Spleen (tissue), 7 donors: ENCODE measurements at regions not wholly inside any gene's neighbourhood (a gene's known extent, or its start where the extent isn't known, plus 50 kb on each side); places are given as distances from the start of the nearest gene placed in this dataset.

Experiments
- POLR2AphosphoS5 ChIP-seq, 3 donors: sonication (generic); formaldehyde crosslinking; IDR thresholded peaks; one replicate each; pipeline ENCODE4 v1.5.1; 2017; ENCODE audit warnings: antibody characterized with exemption in 3 of 3
- TF ChIP-seq, protein P1 (sequence below), 11 experiments: fragments of 200-600 bp in 7 of 11; fragments of 450-650 bp in 4 of 11; sonication (generic) in 4 of 11; IDR thresholded peaks in 8 of 11; conservative IDR thresholded peaks in 3 of 11; 1 replicate in 7 of 11; 2 replicates in 4 of 11; pipeline versions ENCODE4 v1.4.0 to v1.8.0; 2016 to 2021; ENCODE audit warnings: antibody characterized with exemption in 11 of 11, inconsistent platforms in 4 of 11, mild to moderate bottlenecking in 1 of 11
- donor health status: DM: no; HTN: no; CAD: no; lungs with moderate emphysema.
- donor health status: DM: no; HTN: no; CAD: no.
- donor health status: DM: no; HTN: no; CAD: no.

DNA sequence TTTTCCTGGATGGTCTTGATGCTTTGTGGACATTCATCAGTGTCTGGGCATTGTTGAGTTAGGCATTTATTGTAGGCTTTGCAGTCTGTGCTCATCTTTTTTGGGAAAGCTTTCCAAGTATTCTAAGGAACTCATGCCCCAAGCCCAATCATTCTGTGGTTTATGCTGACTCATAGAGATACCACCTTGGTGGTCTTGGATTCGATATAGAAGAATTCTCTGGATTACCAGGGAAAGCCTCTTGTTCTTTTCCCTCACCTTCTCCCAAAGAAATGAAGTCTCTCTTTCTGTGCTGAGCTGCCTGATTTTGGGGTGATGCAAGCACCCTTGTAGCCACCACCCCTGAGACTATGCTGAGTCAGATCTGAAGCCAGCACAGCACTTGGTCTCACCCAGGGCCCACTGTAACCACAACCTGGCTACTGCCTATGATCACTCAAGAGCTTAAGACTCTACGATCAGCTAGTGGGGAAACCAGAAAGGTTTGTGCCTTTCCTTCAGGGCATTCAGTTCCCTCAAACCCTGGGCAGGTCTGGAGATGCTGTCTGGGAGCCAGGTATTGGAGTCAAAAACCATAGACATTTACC is 422.6 kb downstream of the NUF2 start:
- TF ChIP-seq, protein P1, sequence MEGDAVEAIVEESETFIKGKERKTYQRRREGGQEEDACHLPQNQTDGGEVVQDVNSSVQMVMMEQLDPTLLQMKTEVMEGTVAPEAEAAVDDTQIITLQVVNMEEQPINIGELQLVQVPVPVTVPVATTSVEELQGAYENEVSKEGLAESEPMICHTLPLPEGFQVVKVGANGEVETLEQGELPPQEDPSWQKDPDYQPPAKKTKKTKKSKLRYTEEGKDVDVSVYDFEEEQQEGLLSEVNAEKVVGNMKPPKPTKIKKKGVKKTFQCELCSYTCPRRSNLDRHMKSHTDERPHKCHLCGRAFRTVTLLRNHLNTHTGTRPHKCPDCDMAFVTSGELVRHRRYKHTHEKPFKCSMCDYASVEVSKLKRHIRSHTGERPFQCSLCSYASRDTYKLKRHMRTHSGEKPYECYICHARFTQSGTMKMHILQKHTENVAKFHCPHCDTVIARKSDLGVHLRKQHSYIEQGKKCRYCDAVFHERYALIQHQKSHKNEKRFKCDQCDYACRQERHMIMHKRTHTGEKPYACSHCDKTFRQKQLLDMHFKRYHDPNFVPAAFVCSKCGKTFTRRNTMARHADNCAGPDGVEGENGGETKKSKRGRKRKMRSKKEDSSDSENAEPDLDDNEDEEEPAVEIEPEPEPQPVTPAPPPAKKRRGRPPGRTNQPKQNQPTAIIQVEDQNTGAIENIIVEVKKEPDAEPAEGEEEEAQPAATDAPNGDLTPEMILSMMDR (IDR thresholded peaks at IDR 0.05 in 8 of 11, conservative IDR thresholded peaks at IDR 0.05 in 3 of 11), result no peak
- no peak for TF ChIP-seq POLR2AphosphoS5 (IDR thresholded peaks at IDR 0.05)
